Right atrium auricular region (tissue), 2 donors: ENCODE measurements at regions not wholly inside any gene's neighbourhood (a gene's known extent, or its start where the extent isn't known, plus 50 kb on each side); places are given as distances from the start of the nearest gene placed in this dataset.

Experiments
- DNase-seq: peaks from one replicate; pipeline ENCODE4 v3.0.0-alpha.2; 2019; ENCODE audit warnings: low spot score
- H3K27ac ChIP-seq, 2 donors: fragments of 200-600 bp; sonication (generic); 1 replicate in 1 of 2; 2 replicates in 1 of 2; pipeline ENCODE4 v1.5.1; 2016 to 2019
- H3K27me3 ChIP-seq, 2 donors: fragments of 200-600 bp; sonication (generic); one replicate each; pipeline versions ENCODE4 v1.5.1 to v1.6.0; 2017 to 2019
- H3K36me3 ChIP-seq: fragments of 200-600 bp; sonication (generic); one replicate; pipeline ENCODE4 v1.5.1; 2016
- H3K4me1 ChIP-seq, 2 donors: fragments of 200-600 bp; sonication (generic); one replicate each; pipeline versions ENCODE4 v1.5.1 to v1.6.0; 2017 to 2019
- H3K4me3 ChIP-seq, 2 donors: fragments of 200-600 bp; sonication (generic); 1 replicate in 1 of 2; 2 replicates in 1 of 2; pipeline ENCODE4 v1.5.1; 2017 to 2019; ENCODE audit warnings: mild to moderate bottlenecking in 1 of 2, moderate library complexity in 1 of 2
- H3K9me3 ChIP-seq, 2 donors: fragments of 200-600 bp; sonication (generic); one replicate each; pipeline ENCODE4 v1.5.1; 2019
- CTCF ChIP-seq, 2 donors: fragments of 200-600 bp; sonication (generic); IDR thresholded peaks; one replicate each; pipeline ENCODE4 v1.5.1; 2019; ENCODE audit warnings: antibody characterized with exemption in 2 of 2

- Histone ChIP-seq H3K4me3 (no peak overlapping the region), H3K27me3 (no peaks in the 10 kb centered on the region), H3K27ac (no peak overlapping the region), H3K4me1 (no peaks in the 10 kb centered on the region), H3K9me3 (no peaks in the 10 kb centered on the region), H3K36me3 (no peaks in the 10 kb centered on the region)
- no peak for DNase-seq
- TF ChIP-seq CTCF (IDR thresholded peaks at IDR 0.05): no peak
These were observed 119.3 kb upstream of the SEC61G start for GRCh38 chr7:54878339-54878738.

GRCh38 chr7:54879776-54880175, 120.8 kb upstream of the SEC61G start:
- Histone ChIP-seq H3K36me3 (no peaks in the 10 kb centered on the region), H3K27ac (no peak overlapping the region), H3K9me3 (no peaks in the 10 kb centered on the region), H3K27me3 (no peaks in the 10 kb centered on the region), H3K4me3 (no peak overlapping the region), H3K4me1 (no peaks in the 10 kb centered on the region)
- DNase-seq: no peak
- no peak for TF ChIP-seq CTCF (IDR thresholded peaks at IDR 0.05)

- Histone ChIP-seq H3K4me3 (no peak overlapping the region), H3K4me1 (no peaks in the 10 kb centered on the region), H3K27ac (no peak overlapping the region), H3K36me3 (no peaks in the 10 kb centered on the region), H3K9me3 (no peaks in the 10 kb centered on the region), H3K27me3 (no peaks in the 10 kb centered on the region)
- no peak for DNase-seq
- TF ChIP-seq CTCF (IDR thresholded peaks at IDR 0.05): no peak
These were observed 121.4 kb upstream of the SEC61G start for GRCh38 chr7:54880326-54880989.

- Histone ChIP-seq H3K9me3 (no peaks in the 10 kb centered on the region), H3K27me3 (no peaks in the 10 kb centered on the region), H3K4me3 (no peak overlapping the region), H3K27ac (no peak overlapping the region), H3K36me3 (no peaks in the 10 kb centered on the region), H3K4me1 (no peaks in the 10 kb centered on the region)
- TF ChIP-seq CTCF (IDR thresholded peaks at IDR 0.05): no peak
- DNase-seq: no peak
These were observed 123.0 kb upstream of the SEC61G start for GRCh38 chr7:54881816-54882520.

- H3K9me3 ChIP-seq: no peaks in the 10 kb centered on the region
- H3K27ac ChIP-seq: no peak overlapping the region
- no peaks in the 10 kb centered on the region for H3K27me3 ChIP-seq
- no peaks in the 10 kb centered on the region for H3K4me1 ChIP-seq
- TF ChIP-seq CTCF (IDR thresholded peaks at IDR 0.05): no peak
- H3K4me3 ChIP-seq: no peak overlapping the region
- no peak for DNase-seq
- no peaks in the 10 kb centered on the region for H3K36me3 ChIP-seq
These were observed 123.7 kb upstream of the SEC61G start for GRCh38 chr7:54882694-54883093.
